Trophoblast cell (in vitro differentiated cells and primary cell): ENCODE measurements at regions not wholly inside any gene's neighbourhood (a gene's known extent, or its start where the extent isn't known, plus 50 kb on each side); places are given as distances from the start of the nearest gene placed in this dataset.

Source experiments
- DNase-seq, 2 donors: peaks; one replicate each; pipeline ENCODE4 v3.0.0-alpha.2; 2016
- H2AFZ ChIP-seq: 2 replicates; pipeline ENCODE4 v1.6.1; 2013; ENCODE audit warnings: low read length, moderate library complexity, mild to moderate bottlenecking; ENCODE audit not compliant: insufficient read depth, poor library complexity
- H2AK5ac ChIP-seq: 2 replicates; pipeline ENCODE4 v1.6.1; 2013; ENCODE audit warnings: mild to moderate bottlenecking, low read length
- H2BK120ac ChIP-seq: 2 replicates; pipeline ENCODE4 v1.6.1; 2013; ENCODE audit warnings: low read length, mild to moderate bottlenecking, moderate library complexity; ENCODE audit not compliant: insufficient read depth, poor library complexity
- H2BK12ac ChIP-seq: 2 replicates; pipeline ENCODE4 v1.6.1; 2013; ENCODE audit warnings: mild to moderate bottlenecking, low read length, moderate library complexity
- H2BK5ac ChIP-seq: 2 replicates; pipeline ENCODE4 v1.6.1; 2013; ENCODE audit warnings: low read length, low read depth, moderate library complexity, mild to moderate bottlenecking; ENCODE audit not compliant: poor library complexity
- H3K14ac ChIP-seq: 2 replicates; pipeline ENCODE4 v1.6.1; 2013; ENCODE audit warnings: mild to moderate bottlenecking, low read length
- H3K18ac ChIP-seq: 2 replicates; pipeline ENCODE4 v1.6.1; 2013; ENCODE audit warnings: mild to moderate bottlenecking, low read length
- H3K23ac ChIP-seq: 2 replicates; pipeline ENCODE4 v1.6.1; 2013; ENCODE audit warnings: low read length
- H3K27ac ChIP-seq: 2 replicates; pipeline ENCODE4 v1.5.1; 2013; ENCODE audit warnings: low read depth, mild to moderate bottlenecking, inconsistent platforms, low read length, moderate library complexity
- H3K27me3 ChIP-seq: 2 replicates; pipeline ENCODE4 v1.6.1; 2013; ENCODE audit warnings: inconsistent platforms, mild to moderate bottlenecking, low read length, moderate library complexity; ENCODE audit not compliant: insufficient read depth
- H3K36me3 ChIP-seq, 2 experiments: 1 replicate in 1 of 2; 2 replicates in 1 of 2; pipeline ENCODE4 v1.6.1; 2013; ENCODE audit warnings: low read length in 2 of 2, mild to moderate bottlenecking in 2 of 2, moderate library complexity in 1 of 2; ENCODE audit not compliant: insufficient read depth in 2 of 2, control insufficient read depth in 1 of 2
- H3K4ac ChIP-seq: 2 replicates; pipeline ENCODE4 v1.6.1; 2013; ENCODE audit warnings: low read depth, mild to moderate bottlenecking, low read length, moderate library complexity
- H3K4me1 ChIP-seq, 2 experiments: 1 replicate in 1 of 2; 2 replicates in 1 of 2; pipeline ENCODE4 v1.6.1; 2013; ENCODE audit warnings: low read length in 2 of 2, mild to moderate bottlenecking in 2 of 2, moderate library complexity in 1 of 2; ENCODE audit not compliant: insufficient read depth in 2 of 2, control insufficient read depth in 1 of 2
- H3K4me2 ChIP-seq: 2 replicates; pipeline ENCODE4 v1.6.1; 2013; ENCODE audit warnings: inconsistent platforms, mild to moderate bottlenecking, low read length, moderate library complexity
- H3K4me3 ChIP-seq: 2 replicates; pipeline ENCODE4 v1.5.1; 2013; ENCODE audit warnings: mild to moderate bottlenecking, low read depth, low read length, inconsistent platforms
- H3K79me1 ChIP-seq: one replicate; pipeline ENCODE4 v1.6.1; 2013; ENCODE audit warnings: low read length
- H3K79me2 ChIP-seq: 2 replicates; pipeline ENCODE4 v1.6.1; 2013; ENCODE audit warnings: low read length, mild to moderate bottlenecking; ENCODE audit not compliant: control insufficient read depth, insufficient read depth, poor library complexity
- H3K9ac ChIP-seq: 2 replicates; pipeline ENCODE4 v1.6.1; 2013; ENCODE audit warnings: mild to moderate bottlenecking, low read length
- H3K9me3 ChIP-seq: 2 replicates; pipeline ENCODE4 v1.6.1; 2013; ENCODE audit warnings: low read depth, mild to moderate bottlenecking, control low read depth, inconsistent platforms, low read length; ENCODE audit not compliant: insufficient read depth
- H4K12ac ChIP-seq: 2 replicates; pipeline ENCODE4 v1.6.1; 2013; ENCODE audit warnings: low read depth, mild to moderate bottlenecking, low read length, moderate library complexity
- H4K8ac ChIP-seq: 2 replicates; pipeline ENCODE4 v1.6.1; 2013; ENCODE audit warnings: low read depth, mild to moderate bottlenecking, low read length, moderate library complexity
- H4K91ac ChIP-seq: one replicate; pipeline ENCODE4 v1.6.1; 2013; ENCODE audit warnings: low read depth, mild to moderate bottlenecking, low read length, moderate library complexity
- WGBS: extraction: QIAGEN DNeasy Blood & Tissue Kit; methylation state at CpG from one replicate; pipeline ENCODE4 v1.1.7; 2013; ENCODE audit warnings: missing lambda C conversion rate; ENCODE audit not compliant: insufficient read length, insufficient coverage; ENCODE audit errors: extremely low coverage; 5-methylcytosine and 5-hydroxymethylcytosine counted together

DNA sequence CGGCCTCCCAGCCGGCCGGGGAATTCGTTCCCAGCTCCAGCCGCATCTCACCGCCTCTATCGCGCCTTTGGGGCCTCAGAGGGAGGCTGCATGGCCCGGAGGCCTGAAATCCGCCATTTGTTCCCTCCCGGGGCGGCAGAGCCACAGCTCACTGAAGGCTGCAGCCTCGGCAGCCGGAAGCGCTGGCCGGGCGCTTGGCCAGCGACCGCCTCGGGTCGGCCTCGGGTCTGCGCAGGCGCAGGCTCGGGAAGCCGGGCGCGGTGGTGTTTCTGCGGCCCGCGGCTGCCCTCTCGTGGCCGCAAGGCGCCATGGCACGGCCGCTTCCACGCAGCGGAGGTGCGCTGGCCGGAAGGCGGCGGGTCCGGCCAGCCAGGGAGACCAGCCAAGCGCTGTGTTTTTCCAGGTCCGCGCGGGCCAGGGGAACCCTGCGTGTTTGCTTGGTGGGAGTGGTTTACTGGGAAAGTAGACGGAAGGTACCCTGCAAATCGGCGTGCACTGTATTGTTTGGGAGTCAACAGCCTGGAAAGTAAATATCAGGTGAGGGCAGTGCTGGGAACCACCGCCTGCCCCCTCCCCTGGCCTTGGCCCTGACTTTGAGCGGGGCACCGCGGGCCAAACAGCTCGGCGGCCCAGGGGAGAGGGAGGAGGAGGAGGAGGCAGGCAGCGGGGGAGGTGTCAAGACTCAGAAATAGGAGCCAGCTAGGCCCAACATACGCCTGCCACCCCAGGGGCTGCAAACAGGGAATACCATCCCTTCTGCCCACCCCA lies 52.7 kb upstream of the CD34 start:
- H2AK5ac ChIP-seq, result no peak overlapping the region
- H3K4me2 ChIP-seq, result peak overlapping the region; percentile 76
- peaks cover 20% of the 10 kb centered on the region for H3K27me3 ChIP-seq
- H3K79me2 ChIP-seq, result peaks cover 2% of the 10 kb centered on the region
- H3K23ac ChIP-seq, result no peak overlapping the region
- no peaks in the 10 kb centered on the region for H3K9me3 ChIP-seq
- no peak overlapping the region for H2BK12ac ChIP-seq
- DNase-seq, result peak; percentile 87 to 93
- peak overlapping the region; percentile 73 for H3K4me3 ChIP-seq
- no CpG with 5 or more reads among the region's 59 CpGs for WGBS
- peak overlapping the region; percentile 60 for H3K4ac ChIP-seq
- peak overlapping the region; percentile 75 for H3K18ac ChIP-seq
- H3K14ac ChIP-seq, result peak overlapping the region; percentile 69
- H3K36me3 ChIP-seq, result no peaks in the 10 kb centered on the region
- peaks cover 17% of the 10 kb centered on the region in 2 experiments for H3K4me1 ChIP-seq
- no peak overlapping the region for H3K27ac ChIP-seq
- peak overlapping the region; percentile 89 for H4K12ac ChIP-seq
- peak overlapping the region; percentile 84 for H3K9ac ChIP-seq
- peak overlapping the region; percentile 98 for H2AFZ ChIP-seq
- H2BK5ac ChIP-seq, result peak overlapping the region; percentile 24
- peak overlapping the region; percentile 85 for H4K91ac ChIP-seq
- peaks cover 5% of the 10 kb centered on the region for H3K79me1 ChIP-seq
- peak overlapping the region; percentile 74 for H2BK120ac ChIP-seq
- peak overlapping the region; percentile 94 for H4K8ac ChIP-seq

DNA sequence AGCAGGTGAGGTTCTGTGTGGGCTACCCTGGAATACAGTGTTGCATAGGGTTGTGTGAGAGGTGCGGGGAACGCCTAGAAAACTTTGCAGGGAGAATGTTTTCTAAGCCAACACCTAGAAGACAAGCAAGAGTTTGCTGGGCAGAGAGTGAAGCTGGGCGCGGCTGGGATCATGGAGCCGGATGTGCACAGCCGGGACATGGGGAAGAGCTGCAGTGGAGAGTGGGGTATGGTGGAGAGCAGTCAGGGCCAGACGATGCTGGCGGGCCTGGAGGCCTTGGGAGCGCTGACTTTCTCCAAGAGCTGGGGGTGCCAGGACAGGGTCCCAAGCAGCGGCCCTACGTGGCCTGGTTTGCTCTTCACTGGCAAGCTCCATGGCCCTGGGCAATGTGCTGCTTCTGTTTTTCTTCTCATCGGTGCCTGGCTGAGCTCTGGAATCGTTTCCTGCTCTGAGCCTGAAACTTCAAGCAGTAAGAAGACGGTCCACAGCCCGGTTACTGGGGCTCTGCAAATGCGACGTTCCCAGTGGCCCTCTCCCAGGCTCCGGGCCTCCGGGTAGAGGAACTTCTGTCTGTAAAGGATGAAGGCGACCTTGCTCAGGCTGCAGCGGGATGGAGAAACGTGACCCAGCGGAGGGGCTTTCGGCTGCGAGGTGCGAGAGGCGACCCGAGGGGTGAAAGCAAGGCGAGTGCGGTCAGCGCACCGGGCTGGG lies 51.9 kb upstream of the CD34 start:
- Histone ChIP-seq H3K9me3 (no peaks in the 10 kb centered on the region), H3K4me3 (peak overlapping the region; percentile 73), H3K14ac (peak overlapping the region; percentile 69), H3K79me1 (peaks cover 5% of the 10 kb centered on the region), H2BK12ac (no peak overlapping the region), H3K27me3 (peaks cover 25% of the 10 kb centered on the region), H3K36me3 (no peaks in the 10 kb centered on the region), H2BK5ac (peak overlapping the region; percentile 24), H3K23ac (no peak overlapping the region), H4K91ac (peak overlapping the region; percentile 85), H3K18ac (peak overlapping the region; percentile 75), H3K4me2 (peak overlapping the region; percentile 63), H3K9ac (peak overlapping the region; percentile 84), H4K12ac (peak overlapping the region; percentile 89), H2AK5ac (no peak overlapping the region), H3K79me2 (peaks cover 2% of the 10 kb centered on the region), H3K27ac (no peak overlapping the region), H4K8ac (peak overlapping the region; percentile 94), H2AFZ (peak overlapping the region; percentile 98), H3K4me1 (peaks cover 17% of the 10 kb centered on the region in 2 experiments), H3K4ac (peak overlapping the region; percentile 60), H2BK120ac (peak overlapping the region; percentile 74)
- WGBS, result no CpG with 5 or more reads among the region's 32 CpGs
- DNase-seq, result peak in 1 of 2 donors; percentile 22
